HEK293 (cell line): ENCODE measurements at regions not wholly inside any gene's neighbourhood (a gene's known extent, or its start where the extent isn't known, plus 50 kb on each side); places are given as distances from the start of the nearest gene placed in this dataset.

Source experiments
- CTCF ChIA-PET: fragments of 350-600 bp; formaldehyde crosslinking; extraction: SDS; loops from one replicate; lab custom pipeline; 2021; ENCODE audit warnings: antibody characterized with exemption; lab: Yijun Ruan, JAX
- POLR2A ChIA-PET: fragments of 300-600 bp; formaldehyde crosslinking; extraction: SDS; loops from one replicate; lab custom pipeline; 2020; ENCODE audit warnings: antibody characterized with exemption, inconsistent platforms; lab: Yijun Ruan, JAX
- H3K27ac ChIP-seq: fragments of 200-500 bp; sonication (Bioruptor generic); 2 replicates; pipeline ENCODE4 v1.5.1; 2014; ENCODE audit warnings: low read depth, low read length, control low read depth, inconsistent platforms; ENCODE audit errors: extremely low read depth
- H3K36me3 ChIP-seq, 2 experiments: fragments of 200-500 bp in 1 of 2; sonication (Bioruptor generic) in 1 of 2; 1 replicate in 1 of 2; 2 replicates in 1 of 2; pipeline ENCODE4 v1.5.1; 2014 to 2017; ENCODE audit warnings: inconsistent platforms in 2 of 2, low read length in 2 of 2; ENCODE audit not compliant: control insufficient read depth in 2 of 2, insufficient read depth in 1 of 2
- H3K4me1 ChIP-seq: fragments of 200-500 bp; sonication (Bioruptor generic); 2 replicates; pipeline ENCODE4 v1.5.1; 2014; ENCODE audit warnings: mild to moderate bottlenecking, low read length, inconsistent platforms; ENCODE audit not compliant: control insufficient read depth, insufficient read depth
- H3K4me3 ChIP-seq: 2 replicates; pipeline ENCODE4 v1.5.1; 2011; ENCODE audit warnings: low read depth, mild to moderate bottlenecking, control low read depth, low read length, moderate library complexity
- H3K9me3 ChIP-seq: fragments of 200-500 bp; sonication (Bioruptor generic); 2 replicates; pipeline ENCODE4 v1.5.1; 2014; ENCODE audit warnings: low read depth, low read length, inconsistent platforms; ENCODE audit not compliant: control insufficient read depth, insufficient read depth
- EGR2 ChIP-seq: fragments of 450-650 bp; formaldehyde crosslinking; IDR thresholded peaks from 2 replicates; pipeline ENCODE4 v1.5.1; 2016; ENCODE audit warnings: low read depth, missing biosample characterization, missing genetic modification characterization
- GLIS1 ChIP-seq: fragments of 450-650 bp; formaldehyde crosslinking; IDR thresholded peaks from 2 replicates; pipeline ENCODE4 v1.5.1; 2016; ENCODE audit warnings: missing biosample characterization, missing genetic modification characterization
- KLF16 ChIP-seq: fragments of 450-650 bp; formaldehyde crosslinking; IDR thresholded peaks from 2 replicates; pipeline ENCODE4 v1.5.1; 2017; ENCODE audit warnings: missing biosample characterization, missing genetic modification characterization
- SALL2 ChIP-seq: fragments of 450-650 bp; formaldehyde crosslinking; IDR thresholded peaks from 2 replicates; pipeline ENCODE4 v1.5.0; 2017; ENCODE audit warnings: missing biosample characterization, mild to moderate bottlenecking, missing genetic modification characterization, borderline replicate concordance
- SP2 ChIP-seq: fragments of 450-650 bp; formaldehyde crosslinking; IDR thresholded peaks from 2 replicates; pipeline ENCODE4 v1.5.1; 2016; ENCODE audit warnings: missing biosample characterization, missing genetic modification characterization
- TCF7L2 ChIP-seq: IDR thresholded peaks from 2 replicates; pipeline ENCODE4 v1.6.1; 2011; ENCODE audit warnings: low read depth, mild to moderate bottlenecking, inconsistent platforms, low read length, moderate library complexity, borderline replicate concordance
- TRIM28 ChIP-seq: IDR thresholded peaks from 2 replicates; pipeline ENCODE4 v1.6.1; 2011; ENCODE audit warnings: low read length, control low read depth, borderline replicate concordance
- WT1 ChIP-seq: fragments of 450-650 bp; formaldehyde crosslinking; IDR thresholded peaks from 2 replicates; pipeline ENCODE4 v1.5.1; 2016; ENCODE audit warnings: missing biosample characterization, missing genetic modification characterization
- YY1 ChIP-seq: fragments of 450-650 bp; formaldehyde crosslinking; IDR thresholded peaks from 2 replicates; pipeline ENCODE4 v1.5.1; 2018; ENCODE audit warnings: missing biosample characterization, missing genetic modification characterization
- ZBTB48 ChIP-seq: fragments of 450-650 bp; formaldehyde crosslinking; IDR thresholded peaks from 2 replicates; pipeline ENCODE4 v1.5.1; 2016; ENCODE audit warnings: missing biosample characterization, missing genetic modification characterization
- ZFP3 ChIP-seq: fragments of 450-650 bp; formaldehyde crosslinking; IDR thresholded peaks from 2 replicates; pipeline ENCODE4 v1.5.1; 2016; ENCODE audit warnings: low read depth, missing biosample characterization, missing genetic modification characterization
- ZFP41 ChIP-seq: fragments of 450-650 bp; formaldehyde crosslinking; IDR thresholded peaks from 2 replicates; pipeline ENCODE4 v1.5.1; 2016; ENCODE audit warnings: missing biosample characterization, missing genetic modification characterization, borderline replicate concordance
- ZNF133 ChIP-seq: fragments of 450-650 bp; formaldehyde crosslinking; IDR thresholded peaks from 2 replicates; pipeline ENCODE4 v1.5.1; 2016; ENCODE audit warnings: missing biosample characterization, missing genetic modification characterization
- ZNF146 ChIP-seq: fragments of 450-650 bp; formaldehyde crosslinking; IDR thresholded peaks from 2 replicates; pipeline ENCODE4 v1.5.1; 2016; ENCODE audit warnings: missing biosample characterization, missing genetic modification characterization
- ZNF391 ChIP-seq: fragments of 450-650 bp; formaldehyde crosslinking; IDR thresholded peaks from 2 replicates; pipeline ENCODE4 v1.5.1; 2016; ENCODE audit warnings: low read depth, missing biosample characterization, missing genetic modification characterization, borderline replicate concordance
- ZNF521 ChIP-seq: fragments of 450-650 bp; formaldehyde crosslinking; IDR thresholded peaks from 2 replicates; pipeline ENCODE4 v1.5.1; 2017; ENCODE audit warnings: missing biosample characterization, mild to moderate bottlenecking, missing genetic modification characterization
- ZNF544 ChIP-seq: fragments of 450-650 bp; formaldehyde crosslinking; IDR thresholded peaks from 2 replicates; pipeline ENCODE4 v1.5.0; 2017; ENCODE audit warnings: missing biosample characterization, missing genetic modification characterization
- ZNF555 ChIP-seq: fragments of 450-650 bp; formaldehyde crosslinking; conservative IDR thresholded peaks from 2 replicates; pipeline ENCODE4 v1.5.1; 2017; ENCODE audit warnings: missing biosample characterization, mild to moderate bottlenecking, missing genetic modification characterization, inconsistent platforms
- ZNF747 ChIP-seq: fragments of 450-650 bp; formaldehyde crosslinking; IDR thresholded peaks from 2 replicates; pipeline ENCODE4 v1.5.1; 2016; ENCODE audit warnings: missing biosample characterization, missing genetic modification characterization
- ZNF830 ChIP-seq: fragments of 450-650 bp; IDR thresholded peaks from 2 replicates; pipeline ENCODE4 v1.5.0; 2018; ENCODE audit warnings: missing biosample characterization, missing genetic modification characterization, low read depth, mild to moderate bottlenecking, moderate library complexity
- TF ChIP-seq, protein P1 (sequence below): fragments of 450-650 bp; formaldehyde crosslinking; IDR thresholded peaks from 2 replicates; pipeline ENCODE4 v1.5.1; 2016; ENCODE audit warnings: missing biosample characterization, missing genetic modification characterization
- TF ChIP-seq, protein P2 (sequence below): fragments of 450-650 bp; formaldehyde crosslinking; IDR thresholded peaks from 2 replicates; pipeline ENCODE4 v1.5.1; 2017; ENCODE audit warnings: missing biosample characterization, missing genetic modification characterization
- TF ChIP-seq, protein P3 (sequence below): fragments of 450-650 bp; formaldehyde crosslinking; IDR thresholded peaks from 2 replicates; pipeline ENCODE4 v1.5.1; 2016; ENCODE audit warnings: missing biosample characterization, missing genetic modification characterization
- TF ChIP-seq, protein P4 (sequence below): fragments of 450-650 bp; formaldehyde crosslinking; IDR thresholded peaks from 2 replicates; pipeline ENCODE4 v1.5.0; 2017; ENCODE audit warnings: missing biosample characterization, missing genetic modification characterization, borderline replicate concordance
- TF ChIP-seq, protein P5 (sequence below): fragments of 450-650 bp; formaldehyde crosslinking; IDR thresholded peaks from 2 replicates; pipeline ENCODE4 v1.5.1; 2016; ENCODE audit warnings: missing biosample characterization, missing genetic modification characterization, low read depth
- TF ChIP-seq, protein P6 (sequence below): IDR thresholded peaks from 2 replicates; pipeline ENCODE4 v1.6.1; 2011; ENCODE audit warnings: mild to moderate bottlenecking, low read depth, low read length, borderline replicate concordance

DNA sequence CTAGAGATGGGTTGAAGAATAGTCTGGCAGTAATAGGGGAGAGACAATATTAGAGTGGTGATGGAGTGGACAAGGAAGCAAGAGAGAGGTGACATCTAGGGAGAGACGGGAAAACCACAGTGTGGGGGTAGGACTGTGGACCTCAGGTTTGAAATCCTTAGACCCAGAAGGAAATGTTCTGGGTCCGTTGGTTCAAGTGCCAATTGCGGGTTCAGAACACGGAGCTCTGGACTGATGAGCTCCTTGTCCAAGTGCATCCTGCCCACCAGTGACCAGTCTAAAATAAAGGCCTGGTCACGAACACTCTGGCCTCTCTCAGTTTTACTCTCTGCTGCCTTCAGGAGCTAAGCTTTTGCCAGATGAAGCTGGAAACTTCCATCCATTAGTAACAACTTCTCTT, 174.0 kb downstream of the LINC00237 start:
- H3K36me3 ChIP-seq: no peaks in the 10 kb centered on the region
- H3K4me3 ChIP-seq: no peak overlapping the region
- no peak overlapping the region for H3K27ac ChIP-seq
- no peak for TF ChIP-seq ZNF146 (tag by site-specific recombination)
- no peak for TF ChIP-seq ZBTB48 (tag by site-specific recombination)
- TF ChIP-seq, protein P1, sequence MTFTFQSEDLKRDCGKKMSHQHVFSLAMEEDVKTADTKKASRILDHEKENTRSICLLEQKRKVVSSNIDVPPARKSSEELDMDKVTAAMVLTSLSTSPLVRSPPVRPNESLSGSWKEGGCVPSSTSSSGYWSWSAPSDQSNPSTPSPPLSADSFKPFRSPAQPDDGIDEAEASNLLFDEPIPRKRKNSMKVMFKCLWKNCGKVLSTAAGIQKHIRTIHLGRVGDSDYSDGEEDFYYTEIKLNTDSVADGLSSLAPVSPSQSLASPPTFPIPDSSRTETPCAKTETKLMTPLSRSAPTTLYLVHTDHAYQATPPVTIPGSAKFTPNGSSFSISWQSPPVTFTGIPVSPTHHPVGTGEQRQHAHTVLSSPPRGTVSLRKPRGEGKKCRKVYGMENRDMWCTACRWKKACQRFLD (tag by site-specific recombination): no peak
- no peak for TF ChIP-seq ZFP3 (tag by site-specific recombination)
- TF ChIP-seq WT1: no peak
- no peak for TF ChIP-seq ZNF521
- no peak for TF ChIP-seq ZNF544 (tag by site-specific recombination)
- no peak for TF ChIP-seq EGR2 (tag by site-specific recombination)
- no peak for TF ChIP-seq ZFP41 (tag by site-specific recombination)
- TF ChIP-seq, protein P2, sequence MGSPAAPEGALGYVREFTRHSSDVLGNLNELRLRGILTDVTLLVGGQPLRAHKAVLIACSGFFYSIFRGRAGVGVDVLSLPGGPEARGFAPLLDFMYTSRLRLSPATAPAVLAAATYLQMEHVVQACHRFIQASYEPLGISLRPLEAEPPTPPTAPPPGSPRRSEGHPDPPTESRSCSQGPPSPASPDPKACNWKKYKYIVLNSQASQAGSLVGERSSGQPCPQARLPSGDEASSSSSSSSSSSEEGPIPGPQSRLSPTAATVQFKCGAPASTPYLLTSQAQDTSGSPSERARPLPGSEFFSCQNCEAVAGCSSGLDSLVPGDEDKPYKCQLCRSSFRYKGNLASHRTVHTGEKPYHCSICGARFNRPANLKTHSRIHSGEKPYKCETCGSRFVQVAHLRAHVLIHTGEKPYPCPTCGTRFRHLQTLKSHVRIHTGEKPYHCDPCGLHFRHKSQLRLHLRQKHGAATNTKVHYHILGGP: no peak
- no peak for TF ChIP-seq ZNF830 (tag by site-specific recombination)
- no peak for TF ChIP-seq TCF7L2
- no peak for TF ChIP-seq ZNF391 (tag by site-specific recombination)
- TF ChIP-seq ZNF747 (tag by site-specific recombination): no peak
- no peak for TF ChIP-seq ZNF555 (tag by site-specific recombination)
- no peak for TF ChIP-seq GLIS1
- TF ChIP-seq SALL2 (tag by site-specific recombination): no peak
- no peak for TF ChIP-seq SP2 (tag by site-specific recombination)
- TF ChIP-seq TRIM28: no peak
- no peak for TF ChIP-seq KLF16 (tag by site-specific recombination)
- TF ChIP-seq, all 188 proteins: peak for 0
- no peaks in the 10 kb centered on the region for H3K9me3 ChIP-seq
- ChIA-PET CTCF (no interaction called here), POLR2A (no interaction called here)
- H3K4me1 ChIP-seq: no peaks in the 10 kb centered on the region

DNA sequence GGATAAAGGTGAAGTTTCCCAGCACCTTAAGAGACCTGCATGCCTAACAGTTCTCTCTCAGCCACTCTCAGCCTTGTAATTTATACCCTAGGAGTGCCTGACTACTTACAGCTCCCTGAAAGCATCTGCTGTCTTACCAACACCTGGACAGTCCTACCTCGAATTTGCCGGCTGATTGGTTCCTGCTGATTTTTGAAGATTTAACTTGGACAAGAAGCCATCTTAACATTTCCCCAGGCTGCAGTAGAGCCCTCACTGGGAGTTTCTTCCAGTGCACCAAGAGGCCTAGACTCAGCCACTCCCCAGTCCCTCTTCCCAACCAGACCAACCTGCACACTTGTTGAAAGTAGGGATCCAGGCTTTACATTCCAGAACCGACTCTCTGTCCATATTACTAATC, 174.5 kb downstream of the LINC00237 start:
- H3K36me3 ChIP-seq: no peaks in the 10 kb centered on the region
- H3K4me1 ChIP-seq: no peaks in the 10 kb centered on the region
- no peaks in the 10 kb centered on the region for H3K9me3 ChIP-seq
- no peak overlapping the region for H3K27ac ChIP-seq
- no peak overlapping the region for H3K4me3 ChIP-seq
- POLR2A ChIA-PET: no interaction called here
- CTCF ChIA-PET: no interaction called here
- TF ChIP-seq, protein P3, sequence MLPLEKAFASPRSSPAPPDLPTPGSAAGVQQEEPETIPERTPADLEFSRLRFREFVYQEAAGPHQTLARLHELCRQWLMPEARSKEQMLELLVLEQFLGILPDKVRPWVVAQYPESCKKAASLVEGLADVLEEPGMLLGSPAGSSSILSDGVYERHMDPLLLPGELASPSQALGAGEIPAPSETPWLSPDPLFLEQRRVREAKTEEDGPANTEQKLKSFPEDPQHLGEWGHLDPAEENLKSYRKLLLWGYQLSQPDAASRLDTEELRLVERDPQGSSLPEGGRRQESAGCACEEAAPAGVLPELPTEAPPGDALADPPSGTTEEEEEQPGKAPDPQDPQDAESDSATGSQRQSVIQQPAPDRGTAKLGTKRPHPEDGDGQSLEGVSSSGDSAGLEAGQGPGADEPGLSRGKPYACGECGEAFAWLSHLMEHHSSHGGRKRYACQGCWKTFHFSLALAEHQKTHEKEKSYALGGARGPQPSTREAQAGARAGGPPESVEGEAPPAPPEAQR (tag by site-specific recombination): no peak
- TF ChIP-seq, protein P4, sequence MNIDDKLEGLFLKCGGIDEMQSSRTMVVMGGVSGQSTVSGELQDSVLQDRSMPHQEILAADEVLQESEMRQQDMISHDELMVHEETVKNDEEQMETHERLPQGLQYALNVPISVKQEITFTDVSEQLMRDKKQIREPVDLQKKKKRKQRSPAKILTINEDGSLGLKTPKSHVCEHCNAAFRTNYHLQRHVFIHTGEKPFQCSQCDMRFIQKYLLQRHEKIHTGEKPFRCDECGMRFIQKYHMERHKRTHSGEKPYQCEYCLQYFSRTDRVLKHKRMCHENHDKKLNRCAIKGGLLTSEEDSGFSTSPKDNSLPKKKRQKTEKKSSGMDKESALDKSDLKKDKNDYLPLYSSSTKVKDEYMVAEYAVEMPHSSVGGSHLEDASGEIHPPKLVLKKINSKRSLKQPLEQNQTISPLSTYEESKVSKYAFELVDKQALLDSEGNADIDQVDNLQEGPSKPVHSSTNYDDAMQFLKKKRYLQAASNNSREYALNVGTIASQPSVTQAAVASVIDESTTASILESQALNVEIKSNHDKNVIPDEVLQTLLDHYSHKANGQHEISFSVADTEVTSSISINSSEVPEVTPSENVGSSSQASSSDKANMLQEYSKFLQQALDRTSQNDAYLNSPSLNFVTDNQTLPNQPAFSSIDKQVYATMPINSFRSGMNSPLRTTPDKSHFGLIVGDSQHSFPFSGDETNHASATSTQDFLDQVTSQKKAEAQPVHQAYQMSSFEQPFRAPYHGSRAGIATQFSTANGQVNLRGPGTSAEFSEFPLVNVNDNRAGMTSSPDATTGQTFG (tag by site-specific recombination): no peak
- TF ChIP-seq YY1 (no peak), ZNF133 (no peak)
- TF ChIP-seq, protein P5, sequence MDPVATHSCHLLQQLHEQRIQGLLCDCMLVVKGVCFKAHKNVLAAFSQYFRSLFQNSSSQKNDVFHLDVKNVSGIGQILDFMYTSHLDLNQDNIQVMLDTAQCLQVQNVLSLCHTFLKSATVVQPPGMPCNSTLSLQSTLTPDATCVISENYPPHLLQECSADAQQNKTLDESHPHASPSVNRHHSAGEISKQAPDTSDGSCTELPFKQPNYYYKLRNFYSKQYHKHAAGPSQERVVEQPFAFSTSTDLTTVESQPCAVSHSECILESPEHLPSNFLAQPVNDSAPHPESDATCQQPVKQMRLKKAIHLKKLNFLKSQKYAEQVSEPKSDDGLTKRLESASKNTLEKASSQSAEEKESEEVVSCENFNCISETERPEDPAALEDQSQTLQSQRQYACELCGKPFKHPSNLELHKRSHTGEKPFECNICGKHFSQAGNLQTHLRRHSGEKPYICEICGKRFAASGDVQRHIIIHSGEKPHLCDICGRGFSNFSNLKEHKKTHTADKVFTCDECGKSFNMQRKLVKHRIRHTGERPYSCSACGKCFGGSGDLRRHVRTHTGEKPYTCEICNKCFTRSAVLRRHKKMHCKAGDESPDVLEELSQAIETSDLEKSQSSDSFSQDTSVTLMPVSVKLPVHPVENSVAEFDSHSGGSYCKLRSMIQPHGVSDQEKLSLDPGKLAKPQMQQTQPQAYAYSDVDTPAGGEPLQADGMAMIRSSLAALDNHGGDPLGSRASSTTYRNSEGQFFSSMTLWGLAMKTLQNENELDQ (tag by site-specific recombination): no peak
- TF ChIP-seq, protein P6, sequence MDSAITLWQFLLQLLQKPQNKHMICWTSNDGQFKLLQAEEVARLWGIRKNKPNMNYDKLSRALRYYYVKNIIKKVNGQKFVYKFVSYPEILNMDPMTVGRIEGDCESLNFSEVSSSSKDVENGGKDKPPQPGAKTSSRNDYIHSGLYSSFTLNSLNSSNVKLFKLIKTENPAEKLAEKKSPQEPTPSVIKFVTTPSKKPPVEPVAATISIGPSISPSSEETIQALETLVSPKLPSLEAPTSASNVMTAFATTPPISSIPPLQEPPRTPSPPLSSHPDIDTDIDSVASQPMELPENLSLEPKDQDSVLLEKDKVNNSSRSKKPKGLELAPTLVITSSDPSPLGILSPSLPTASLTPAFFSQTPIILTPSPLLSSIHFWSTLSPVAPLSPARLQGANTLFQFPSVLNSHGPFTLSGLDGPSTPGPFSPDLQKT: no peak
